Hematopoietic multipotent progenitor cell treated with erythropoietin and hydrocortisone succinate and interleukin-3 and kit ligand, for 6 days (in vitro differentiated cells): ENCODE measurements at regions not wholly inside any gene's neighbourhood (a gene's known extent, or its start where the extent isn't known, plus 50 kb on each side); places are given as distances from the start of the nearest gene placed in this dataset.

Source experiments
- DNase-seq: peaks from one replicate; pipeline ENCODE4 v3.0.0-alpha.2; 2015

- no peak for DNase-seq
These were observed 136.1 kb downstream of the QRSL1 start for GRCh38 chr6:106765496-106765895.

- DNase-seq, result no peak
These were observed 135.1 kb downstream of the QRSL1 start for GRCh38 chr6:106764353-106764980.

- no peak for DNase-seq
These were observed 134.0 kb downstream of the QRSL1 start for GRCh38 chr6:106763361-106763760.

DNA sequence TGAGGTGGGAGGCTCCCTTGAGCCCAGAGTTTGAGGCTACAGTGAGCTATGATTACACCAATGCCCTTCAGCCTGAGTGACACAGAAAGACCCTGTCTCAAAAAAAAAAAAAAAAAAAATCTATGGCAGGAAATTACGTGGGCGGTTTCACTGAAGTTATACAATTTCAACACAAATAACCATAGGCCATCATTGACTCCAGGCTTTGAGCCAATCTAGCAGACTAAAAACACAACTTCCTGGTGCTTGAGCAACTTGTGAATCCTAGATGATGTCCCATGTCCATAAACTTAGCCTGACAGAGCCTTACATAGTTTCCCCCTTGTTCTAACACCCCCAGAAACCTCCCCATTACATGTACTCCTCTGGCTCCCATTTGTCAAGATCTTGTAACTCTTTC lies 131.8 kb downstream of the QRSL1 start:
- DNase-seq, result no peak

- no peak for DNase-seq
These were observed 129.7 kb downstream of the QRSL1 start for GRCh38 chr6:106759112-106759511.

GRCh38 chr6:106757722-106758467 lies 128.5 kb downstream of the QRSL1 start:
- DNase-seq, result no peak

- DNase-seq, result no peak
These were observed 127.9 kb downstream of the QRSL1 start for GRCh38 chr6:106757267-106757666.

DNA sequence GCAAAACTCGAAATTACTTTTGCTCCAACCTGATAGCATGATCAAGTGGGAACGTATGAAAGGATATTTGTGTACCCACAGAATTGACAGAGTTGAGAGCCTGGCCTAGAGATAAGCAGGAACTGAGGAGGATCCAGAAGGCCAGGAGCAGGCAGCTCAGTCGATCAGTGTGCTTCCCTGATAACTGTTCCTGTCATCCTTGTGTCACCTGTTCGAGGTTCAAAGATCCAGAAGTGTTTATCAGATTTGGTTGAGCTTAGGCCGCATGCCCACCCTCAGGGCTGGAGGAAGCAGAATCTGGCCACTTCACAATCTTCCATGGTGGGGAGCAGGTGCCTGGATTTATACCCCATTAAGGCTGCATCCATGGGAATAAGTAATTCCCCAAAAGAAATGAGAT lies 124.8 kb downstream of the QRSL1 start:
- DNase-seq, result no peak

DNA sequence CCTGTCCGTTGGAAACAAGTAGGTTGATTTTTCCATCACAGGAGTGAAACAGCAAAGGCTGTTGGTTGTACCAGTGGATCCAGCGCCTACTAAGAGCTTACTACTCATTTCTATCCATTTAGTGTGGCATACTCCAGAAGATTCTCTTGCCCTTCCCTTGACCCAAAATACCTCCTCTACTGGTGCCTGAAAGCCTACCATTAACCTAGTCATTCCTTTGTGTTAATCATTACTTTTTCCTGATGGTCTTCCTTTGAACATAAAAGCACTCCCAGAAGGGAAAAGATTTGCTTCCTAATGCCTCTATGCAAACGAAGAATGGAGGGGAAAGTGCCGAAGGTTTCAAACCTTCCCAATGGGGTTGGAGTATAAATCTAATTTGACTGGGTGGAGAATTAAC lies 123.3 kb downstream of the QRSL1 start:
- DNase-seq, result no peak

GRCh38 chr6:106751501-106752252 lies 122.3 kb downstream of the QRSL1 start:
- no peak for DNase-seq

- no peak for DNase-seq
These were observed 121.6 kb downstream of the QRSL1 start for GRCh38 chr6:106750946-106751345.

GRCh38 chr6:106750142-106750918 lies 121.0 kb downstream of the QRSL1 start:
- DNase-seq, result no peak

DNA sequence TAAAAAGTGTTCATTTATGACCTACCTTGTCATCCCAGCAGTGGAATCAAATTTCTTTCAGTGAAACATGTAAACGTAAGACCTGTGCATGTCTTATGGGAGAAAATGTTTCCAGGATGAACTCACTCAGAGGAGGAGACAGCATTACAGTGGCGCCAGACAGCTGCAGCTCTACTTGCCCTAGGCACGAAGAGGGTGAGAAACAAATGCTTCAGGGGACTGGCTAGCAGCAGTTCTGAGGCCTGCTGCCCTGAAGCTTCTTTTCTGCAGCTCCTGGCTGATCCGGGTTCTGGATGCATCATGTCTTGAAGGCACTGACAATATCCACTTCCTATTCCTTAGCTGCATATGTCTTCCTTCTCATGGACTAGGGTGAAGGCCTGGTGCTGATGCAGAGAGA lies 120.2 kb downstream of the QRSL1 start:
- DNase-seq, result no peak

DNA sequence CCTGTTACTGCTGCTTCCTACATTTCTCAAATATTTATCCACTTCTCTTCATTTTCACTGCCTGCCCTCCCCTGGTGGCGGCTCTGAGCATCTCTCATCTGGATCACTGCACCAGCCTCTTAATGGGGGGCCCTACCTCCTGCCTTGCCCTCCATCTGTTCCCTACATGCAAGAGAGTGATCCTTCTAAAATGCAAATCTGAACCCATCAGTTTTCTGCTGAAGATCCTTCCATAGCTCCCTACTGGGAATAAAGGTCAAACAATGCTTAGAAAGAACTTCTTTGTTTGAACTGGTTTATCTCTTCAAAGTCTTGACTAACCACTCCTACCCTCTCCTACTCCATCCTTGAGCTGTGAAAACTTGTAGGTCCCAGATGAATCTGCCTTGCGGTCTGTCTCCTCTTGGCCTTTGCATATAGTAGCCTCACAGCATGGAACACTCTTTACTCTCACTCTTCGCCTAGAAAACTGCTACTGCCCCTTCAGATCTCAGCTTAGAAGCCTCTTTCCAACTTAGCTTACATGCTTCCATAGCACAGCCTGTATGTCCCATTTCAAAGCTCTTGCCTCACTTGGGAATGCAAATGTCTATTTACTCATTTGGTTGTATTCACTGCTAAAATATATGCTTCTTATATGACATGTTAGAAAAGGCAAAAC lies 119.3 kb downstream of the QRSL1 start:
- DNase-seq, result no peak

GRCh38 chr6:106747139-106747538 lies 117.8 kb downstream of the QRSL1 start:
- no peak for DNase-seq

- DNase-seq, result no peak
These were observed 117.3 kb downstream of the QRSL1 start for GRCh38 chr6:106746652-106747051.

DNA sequence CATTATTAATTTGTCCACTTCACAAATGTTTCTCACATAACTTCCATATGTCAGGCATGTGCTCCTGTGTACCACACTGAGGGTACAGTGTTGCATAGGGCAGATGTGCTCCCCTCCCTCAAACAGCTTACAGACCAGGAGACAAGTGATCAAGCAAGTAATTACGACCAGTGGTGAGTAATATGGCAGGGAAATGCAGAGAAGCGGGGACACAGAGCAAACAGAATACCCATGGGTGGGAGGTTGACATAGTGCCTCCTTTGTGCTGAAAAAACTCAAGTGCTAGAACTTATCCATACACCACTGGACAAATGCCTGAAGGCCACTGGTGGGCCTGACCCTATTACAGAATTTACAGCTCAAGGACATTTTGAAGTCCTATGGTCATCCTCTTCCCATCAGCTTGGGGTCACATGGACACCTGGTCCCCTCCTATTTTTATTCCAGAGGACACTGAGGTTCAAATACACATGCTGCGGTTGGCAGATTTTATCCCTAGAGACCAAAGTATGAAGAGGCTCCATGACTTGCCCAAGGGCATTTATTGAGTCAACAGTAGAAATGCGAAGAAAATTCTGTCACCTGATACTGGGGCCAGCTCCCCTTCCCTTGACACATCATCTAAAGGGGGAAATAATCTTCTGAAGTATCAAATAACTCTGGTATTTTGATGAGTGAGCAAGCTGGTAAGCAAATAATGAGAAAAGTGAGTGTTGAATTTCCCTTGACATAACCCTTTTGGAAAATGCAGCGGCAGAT lies 116.6 kb downstream of the QRSL1 start:
- DNase-seq, result no peak

DNA sequence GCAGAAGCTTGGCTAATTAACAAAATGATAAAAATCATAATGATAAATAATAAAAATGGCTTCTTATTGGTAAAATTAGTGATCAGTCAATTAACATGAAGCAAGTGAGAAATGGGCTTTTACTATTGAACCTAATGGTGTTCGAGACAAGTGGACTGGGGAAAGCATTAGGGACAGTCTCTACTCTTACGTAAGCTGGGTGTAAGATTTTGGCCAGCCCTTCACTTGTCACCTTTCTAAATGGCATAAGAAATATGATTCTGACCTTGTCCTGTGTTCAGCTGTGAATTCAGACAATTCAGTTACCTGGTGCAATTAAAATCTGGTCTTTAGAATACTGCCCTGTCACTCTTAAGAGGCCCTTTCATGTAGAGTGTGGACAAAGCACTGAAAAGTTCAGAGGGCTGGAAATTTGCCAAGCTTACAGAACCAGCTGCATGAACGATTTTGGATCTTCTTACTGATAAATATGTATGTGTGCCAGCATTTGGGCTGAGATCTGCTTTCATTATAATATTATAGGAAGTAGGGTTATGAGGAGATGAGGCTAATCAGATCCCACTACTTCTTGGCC lies 115.9 kb downstream of the QRSL1 start:
- DNase-seq, result peak; percentile 4

GRCh38 chr6:106744781-106745180 lies 115.4 kb downstream of the QRSL1 start:
- no peak for DNase-seq

- DNase-seq, result peak; percentile 59
These were observed 114.7 kb downstream of the QRSL1 start for GRCh38 chr6:106744029-106744428.

DNA sequence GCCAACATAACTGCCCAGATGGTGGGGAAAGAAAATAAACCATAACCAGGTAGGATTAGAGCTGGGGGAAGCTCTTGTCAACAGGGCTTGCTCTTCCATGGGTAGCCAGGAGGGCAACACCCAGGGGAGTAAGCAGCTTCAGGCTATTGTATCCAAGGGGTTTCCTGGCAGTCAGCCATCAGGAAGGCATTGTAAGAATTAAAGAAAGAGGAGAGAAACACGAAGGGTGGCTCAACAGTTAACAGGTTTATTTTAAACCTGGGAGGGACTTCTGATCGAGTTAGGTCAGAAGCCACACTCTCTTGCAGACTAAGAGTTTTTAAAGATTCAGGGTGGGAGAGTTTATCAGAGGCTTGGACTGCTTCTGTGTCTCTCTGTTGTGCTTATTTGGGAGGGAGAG lies 114.2 kb downstream of the QRSL1 start:
- peak; percentile 8 for DNase-seq

- no peak for DNase-seq
These were observed 110.9 kb downstream of the QRSL1 start for GRCh38 chr6:106740287-106740686.
